HEK293T (cell line): ENCODE measurements at regions not wholly inside any gene's neighbourhood (a gene's known extent, or its start where the extent isn't known, plus 50 kb on each side); places are given as distances from the start of the nearest gene placed in this dataset.

Experiments
- CTCF ChIA-PET: fragments of 350-600 bp; formaldehyde crosslinking; extraction: SDS; loops from one replicate; lab custom pipeline; 2021; ENCODE audit warnings: antibody characterized with exemption, inconsistent platforms; lab: Yijun Ruan, JAX
- POLR2A ChIA-PET: fragments of 350-600 bp; formaldehyde crosslinking; extraction: SDS; loops from one replicate; lab custom pipeline; 2020; ENCODE audit warnings: antibody characterized with exemption, inconsistent platforms; lab: Yijun Ruan, JAX
- DNase-seq: peaks from one replicate; pipeline ENCODE4 v3.0.0; 2012; ENCODE audit warnings: mixed read lengths; ENCODE audit errors: extremely low spot score
- ARNT ChIP-seq: fragments of 450-650 bp; IDR thresholded peaks from 2 replicates; pipeline ENCODE4 v1.6.1; 2017; ENCODE audit warnings: mild to moderate bottlenecking
- BHLHE40 ChIP-seq: fragments of 450-650 bp; IDR thresholded peaks from 2 replicates; pipeline ENCODE4 v1.6.1; 2016; ENCODE audit warnings: mild to moderate bottlenecking, moderate library complexity, borderline replicate concordance
- CTBP1 ChIP-seq: fragments of 450-650 bp; IDR thresholded peaks from 2 replicates; pipeline ENCODE4 v1.6.1; 2016; ENCODE audit warnings: borderline replicate concordance
- ELF4 ChIP-seq: fragments of 450-650 bp; IDR thresholded peaks from 2 replicates; pipeline ENCODE4 v1.6.1; 2017; ENCODE audit warnings: antibody characterized with exemption
- FOXA1 ChIP-seq: fragments of 450-650 bp; IDR thresholded peaks from 2 replicates; pipeline ENCODE4 v1.6.1; 2016; ENCODE audit warnings: mild to moderate bottlenecking
- FOXK2 ChIP-seq: fragments of 450-650 bp; IDR thresholded peaks from 2 replicates; pipeline ENCODE4 v1.6.1; 2016; ENCODE audit warnings: mild to moderate bottlenecking
- FOXM1 ChIP-seq: fragments of 450-650 bp; IDR thresholded peaks from 2 replicates; pipeline ENCODE4 v1.6.1; 2017; ENCODE audit warnings: mild to moderate bottlenecking, borderline replicate concordance
- HDGF ChIP-seq: fragments of 450-650 bp; IDR thresholded peaks from 2 replicates; pipeline ENCODE4 v1.6.1; 2017; ENCODE audit warnings: antibody characterized with exemption, borderline replicate concordance
- L3MBTL2 ChIP-seq: fragments of 450-650 bp; conservative IDR thresholded peaks from 2 replicates; pipeline ENCODE4 v1.6.1; 2016; ENCODE audit warnings: mild to moderate bottlenecking
- LEF1 ChIP-seq: fragments of 450-650 bp; IDR thresholded peaks from 2 replicates; pipeline ENCODE4 v1.6.1; 2017; ENCODE audit warnings: mild to moderate bottlenecking, borderline replicate concordance
- NFRKB ChIP-seq: fragments of 450-650 bp; IDR thresholded peaks from 2 replicates; pipeline ENCODE4 v1.6.1; 2016; ENCODE audit warnings: mild to moderate bottlenecking, moderate library complexity
- SP1 ChIP-seq: fragments of 450-650 bp; IDR thresholded peaks from 2 replicates; pipeline ENCODE4 v1.6.1; 2017
- SUZ12 ChIP-seq: fragments of 450-650 bp; IDR thresholded peaks from 2 replicates; pipeline ENCODE4 v1.6.1; 2016; ENCODE audit warnings: mild to moderate bottlenecking
- TARDBP ChIP-seq: fragments of 450-650 bp; IDR thresholded peaks from 2 replicates; pipeline ENCODE4 v1.6.1; 2016
- ZNF384 ChIP-seq: fragments of 450-650 bp; IDR thresholded peaks from 2 replicates; pipeline ENCODE4 v1.6.1; 2016
- TF ChIP-seq, protein P1 (sequence below): fragments of 450-650 bp; IDR thresholded peaks from 2 replicates; pipeline ENCODE4 v1.6.1; 2016

GRCh38 chr3:99483841-99484240, 154.6 kb upstream of the COL8A1 start:
- TF ChIP-seq, protein P1, sequence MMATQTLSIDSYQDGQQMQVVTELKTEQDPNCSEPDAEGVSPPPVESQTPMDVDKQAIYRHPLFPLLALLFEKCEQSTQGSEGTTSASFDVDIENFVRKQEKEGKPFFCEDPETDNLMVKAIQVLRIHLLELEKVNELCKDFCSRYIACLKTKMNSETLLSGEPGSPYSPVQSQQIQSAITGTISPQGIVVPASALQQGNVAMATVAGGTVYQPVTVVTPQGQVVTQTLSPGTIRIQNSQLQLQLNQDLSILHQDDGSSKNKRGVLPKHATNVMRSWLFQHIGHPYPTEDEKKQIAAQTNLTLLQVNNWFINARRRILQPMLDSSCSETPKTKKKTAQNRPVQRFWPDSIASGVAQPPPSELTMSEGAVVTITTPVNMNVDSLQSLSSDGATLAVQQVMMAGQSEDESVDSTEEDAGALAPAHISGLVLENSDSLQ: no peak
- no peak for TF ChIP-seq ELF4
- no peak for TF ChIP-seq ZNF384
- TF ChIP-seq FOXA1: no peak
- TF ChIP-seq NFRKB: no peak
- no peak for TF ChIP-seq SP1
- TF ChIP-seq SUZ12: no peak
- TF ChIP-seq ARNT: no peak
- no peak for TF ChIP-seq CTBP1
- TF ChIP-seq LEF1: no peak
- ChIA-PET CTCF (interaction anchor here (0.9 kb wide), 1 partner anchor 16 kb away, joined by 4 read pairs; no protein-coding TSS in a partner anchor), POLR2A (no interaction called here)
- no peak for DNase-seq

DNA sequence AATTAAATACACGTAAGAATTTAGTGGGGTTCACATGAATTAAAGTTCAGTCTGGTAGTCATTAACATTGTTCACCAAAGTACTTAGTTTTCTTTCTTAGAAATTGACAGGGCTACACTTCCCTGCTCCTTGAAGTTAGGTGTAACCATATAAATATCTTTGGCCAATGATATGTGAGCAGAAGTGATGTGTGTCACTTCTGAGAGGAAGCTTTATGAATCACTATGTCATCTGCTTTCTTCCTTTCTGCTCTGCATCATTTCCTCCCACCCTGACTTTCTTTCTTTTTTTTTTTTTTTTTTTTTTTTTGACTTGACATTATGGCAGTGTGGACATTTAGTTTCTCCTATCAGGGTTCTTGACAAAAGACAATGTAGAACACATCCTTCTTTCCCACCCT, 156.2 kb upstream of the COL8A1 start:
- POLR2A ChIA-PET: no interaction called here
- no peak for DNase-seq
- TF ChIP-seq FOXK2 (no peak), CTBP1 (no peak), BHLHE40 (no peak), LEF1 (no peak)
- CTCF ChIA-PET: no interaction called here

- CTCF ChIA-PET: no interaction called here
- no peak for TF ChIP-seq NFRKB
- TF ChIP-seq CTBP1: no peak
- no peak for DNase-seq
- POLR2A ChIA-PET: no interaction called here
These were observed 156.8 kb upstream of the COL8A1 start for GRCh38 chr3:99481561-99481960.

DNA sequence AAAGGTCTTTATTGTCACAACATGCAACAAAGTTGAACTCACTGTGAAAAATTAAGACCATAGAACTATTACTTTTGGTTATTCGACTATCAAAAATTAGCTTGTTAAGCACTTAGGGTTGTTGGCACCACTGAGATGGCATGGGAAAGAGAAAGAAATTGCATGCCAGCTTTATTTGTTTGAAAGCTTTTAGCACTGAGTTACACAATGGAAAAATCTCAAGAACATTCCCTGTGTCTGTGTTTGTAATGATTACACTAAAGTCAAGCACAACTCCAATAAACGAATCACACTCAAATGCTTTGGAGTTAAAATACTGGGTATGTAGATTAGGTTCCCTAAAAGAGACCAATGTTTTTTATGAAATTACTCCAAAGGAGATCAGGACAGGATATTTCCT, 158.6 kb upstream of the COL8A1 start:
- ChIA-PET POLR2A (no interaction called here), CTCF (no interaction called here)
- TF ChIP-seq FOXA1 (no peak), SUZ12 (no peak), HDGF (no peak), TARDBP (no peak), CTBP1 (no peak), NFRKB (no peak), LEF1 (no peak), ZNF384 (no peak), FOXK2 (no peak), ELF4 (no peak), BHLHE40 (no peak), FOXM1 (no peak), SP1 (no peak), L3MBTL2 (no peak)
- TF ChIP-seq, protein P1: no peak
- no peak for DNase-seq

GRCh38 chr3:99477650-99478049, 160.7 kb upstream of the COL8A1 start:
- CTCF ChIA-PET: no interaction called here
- POLR2A ChIA-PET: no interaction called here
- TF ChIP-seq, protein P1: no peak
- TF ChIP-seq L3MBTL2: no peak
- TF ChIP-seq NFRKB: no peak
- no peak for TF ChIP-seq LEF1
- no peak for TF ChIP-seq FOXA1
- TF ChIP-seq ELF4: no peak
- no peak for TF ChIP-seq ZNF384
- TF ChIP-seq FOXM1: no peak
- no peak for TF ChIP-seq BHLHE40
- TF ChIP-seq TARDBP: no peak
- TF ChIP-seq SP1: no peak
- no peak for TF ChIP-seq FOXK2
- no peak for TF ChIP-seq SUZ12
- no peak for DNase-seq

DNA sequence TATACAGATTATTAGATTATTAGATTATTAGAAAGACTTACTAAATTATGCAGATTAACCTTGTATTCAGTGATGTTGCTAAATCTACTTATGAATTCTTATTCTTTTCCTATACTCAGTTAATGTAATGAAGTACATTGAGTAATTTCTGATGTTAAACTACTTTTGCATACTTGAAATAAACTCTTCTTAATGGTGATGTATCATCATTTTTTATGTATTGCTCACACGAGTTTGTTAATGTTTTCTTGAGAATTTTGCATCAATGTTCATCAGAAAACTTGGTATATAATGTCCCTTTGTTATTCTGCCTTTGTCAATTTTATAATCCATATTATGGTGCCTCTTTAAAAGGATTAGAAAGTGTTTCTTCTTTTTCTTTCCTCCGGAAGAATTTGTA, 163.2 kb upstream of the COL8A1 start:
- DNase-seq: no peak
- TF ChIP-seq FOXM1 (no peak), CTBP1 (no peak), L3MBTL2 (no peak), ARNT (no peak), LEF1 (no peak), ELF4 (no peak), SUZ12 (no peak), FOXA1 (no peak), FOXK2 (no peak), BHLHE40 (no peak), HDGF (no peak), NFRKB (no peak), TARDBP (no peak), SP1 (no peak), ZNF384 (no peak)
- TF ChIP-seq, protein P1: no peak
- ChIA-PET CTCF (no interaction called here), POLR2A (no interaction called here)
